HepG2 (cell line): ENCODE measurements at regions not wholly inside any gene's neighbourhood (a gene's known extent, or its start where the extent isn't known, plus 50 kb on each side); places are given as distances from the start of the nearest gene placed in this dataset.

Experiments used
- ATAD3A ChIP-seq: sonication (generic); formaldehyde crosslinking; IDR thresholded peaks from 2 replicates; pipeline ENCODE4 v1.4.0; 2020; ENCODE audit warnings: missing genetic modification reagents
- MAFF ChIP-seq: IDR thresholded peaks from 2 replicates; pipeline ENCODE4 v1.6.1; 2011; ENCODE audit warnings: low read depth, low read length, improper control_type of control experiment
- MAFK ChIP-seq, 2 experiments: IDR thresholded peaks in 1 of 2; conservative IDR thresholded peaks in 1 of 2; 2 replicates each; pipeline ENCODE4 v1.6.1; 2011; ENCODE audit warnings: improper control_type of control experiment in 2 of 2, low read length in 2 of 2
- MIXL1 ChIP-seq: IDR thresholded peaks from 2 replicates; pipeline ENCODE4 v1.6.1; 2016
- UBTF ChIP-seq: sonication (generic); formaldehyde crosslinking; IDR thresholded peaks from 2 replicates; pipeline ENCODE4 v1.4.0; 2020; ENCODE audit warnings: mild to moderate bottlenecking, missing genetic modification reagents
- ZHX2 ChIP-seq, 2 experiments: sonication (generic) in 1 of 2; formaldehyde crosslinking in 1 of 2; IDR thresholded peaks; 2 replicates each; pipeline versions ENCODE4 v1.6.1 to v1.9.0; 2014 to 2022; ENCODE audit warnings: antibody characterized with exemption in 1 of 2, borderline replicate concordance in 1 of 2, inconsistent platforms in 1 of 2, low read depth in 1 of 2, missing genetic modification reagents in 1 of 2
- ZNF10 ChIP-seq: sonication (generic); formaldehyde crosslinking; IDR thresholded peaks from 2 replicates; pipeline ENCODE4 v1.4.0; 2020; ENCODE audit warnings: mild to moderate bottlenecking, low read depth, missing genetic modification reagents, borderline replicate concordance
- ZNF234 ChIP-seq: sonication (generic); formaldehyde crosslinking; conservative IDR thresholded peaks from 2 replicates; pipeline ENCODE4 v1.5.1; 2020; ENCODE audit warnings: mild to moderate bottlenecking, missing genetic modification reagents
- ZNF792 ChIP-seq: IDR thresholded peaks from 2 replicates; pipeline ENCODE4 v1.6.1; 2016
- ZSCAN31 ChIP-seq: sonication (generic); formaldehyde crosslinking; IDR thresholded peaks from 2 replicates; pipeline ENCODE4 v1.5.0; 2020; ENCODE audit warnings: low read depth, mild to moderate bottlenecking, missing genetic modification reagents
- TF ChIP-seq, protein P1 (sequence below): sonication (generic); formaldehyde crosslinking; IDR thresholded peaks from 2 replicates; pipeline ENCODE4 v1.4.0; 2020; ENCODE audit warnings: missing genetic modification reagents, mild to moderate bottlenecking, borderline replicate concordance
- TF ChIP-seq, protein P2 (sequence below): sonication (generic); formaldehyde crosslinking; IDR thresholded peaks from 2 replicates; pipeline ENCODE4 v1.4.0; 2020; ENCODE audit warnings: missing genetic modification reagents, low read depth, mild to moderate bottlenecking, borderline replicate concordance

GRCh38 chr6:751765-752164 is 58.8 kb upstream of the EXOC2 start (continued):
- no peak for TF ChIP-seq ZHX2 (IDR thresholded peaks at IDR 0.05; ENCODE audit: low read depth)
- no peak for TF ChIP-seq ZHX2 (CRISPR knock-in tag; IDR thresholded peaks at IDR 0.05; ENCODE audit: borderline replicate concordance)
- no peak for TF ChIP-seq UBTF
- TF ChIP-seq, protein P1, sequence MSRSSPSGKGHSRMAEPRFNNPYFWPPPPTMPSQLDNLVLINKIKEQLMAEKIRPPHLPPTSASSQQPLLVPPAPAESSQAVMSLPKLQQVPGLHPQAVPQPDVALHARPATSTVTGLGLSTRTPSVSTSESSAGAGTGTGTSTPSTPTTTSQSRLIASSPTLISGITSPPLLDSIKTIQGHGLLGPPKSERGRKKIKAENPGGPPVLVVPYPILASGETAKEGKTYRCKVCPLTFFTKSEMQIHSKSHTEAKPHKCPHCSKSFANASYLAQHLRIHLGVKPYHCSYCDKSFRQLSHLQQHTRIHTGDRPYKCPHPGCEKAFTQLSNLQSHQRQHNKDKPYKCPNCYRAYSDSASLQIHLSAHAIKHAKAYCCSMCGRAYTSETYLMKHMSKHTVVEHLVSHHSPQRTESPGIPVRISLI (CRISPR knock-in tag) = no peak
- no peak for TF ChIP-seq ATAD3A (CRISPR knock-in tag)
- TF ChIP-seq MIXL1 (CRISPR knock-in tag) = no peak
- TF ChIP-seq MAFK (conservative IDR thresholded peaks at IDR 0.05 in 1 of 2, IDR thresholded peaks at IDR 0.05 in 1 of 2; ENCODE audit: low read length in 2 of 2) = peak; percentile 88 to 94
- TF ChIP-seq ZNF10 = no peak
- TF ChIP-seq MAFF = peak; percentile 91
- no peak for TF ChIP-seq ZSCAN31
- no peak for TF ChIP-seq ZNF234
- TF ChIP-seq, protein P2, sequence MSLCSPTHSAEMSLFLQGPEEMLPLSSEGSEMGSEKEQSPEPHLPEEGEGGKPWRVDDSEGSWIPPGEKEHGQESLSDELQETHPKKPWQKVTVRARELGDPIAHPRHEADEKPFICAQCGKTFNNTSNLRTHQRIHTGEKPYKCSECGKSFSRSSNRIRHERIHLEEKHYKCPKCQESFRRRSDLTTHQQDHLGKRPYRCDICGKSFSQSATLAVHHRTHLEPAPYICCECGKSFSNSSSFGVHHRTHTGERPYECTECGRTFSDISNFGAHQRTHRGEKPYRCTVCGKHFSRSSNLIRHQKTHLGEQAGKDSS (CRISPR knock-in tag) = no peak
- no peak for TF ChIP-seq ZNF792 (CRISPR knock-in tag)
